HL-60/S4 (cell line): ENCODE measurements at regions not wholly inside any gene's neighbourhood (a gene's known extent, or its start where the extent isn't known, plus 50 kb on each side); places are given as distances from the start of the nearest gene placed in this dataset.

ENCODE experiments used
- in situ Hi-C: fragments of 300-500 bp; cut with MboI; formaldehyde crosslinking; loops from 2 replicates; pipeline ENCODE4 v1.14.3; 2022; ENCODE audit warnings: low sequenced_read_pairs

- in situ Hi-C loops, result no loop called here
Measured at GRCh38 chr10:3723766-3724165, 61.2 kb downstream of the KLF6 start.

GRCh38 chr10:3720228-3721019, 64.6 kb downstream of the KLF6 start:
- in situ Hi-C loops, result no loop called here

GRCh38 chr10:3719024-3719843, 65.8 kb downstream of the KLF6 start:
- in situ Hi-C loops, result no loop called here

GRCh38 chr10:3716093-3716492, 68.9 kb downstream of the KLF6 start:
- in situ Hi-C loops, result no loop called here

- in situ Hi-C loops, result no loop called here
Measured at GRCh38 chr10:3714967-3715366, 70.0 kb downstream of the KLF6 start.

GRCh38 chr10:3714531-3714930, 70.5 kb downstream of the KLF6 start:
- in situ Hi-C loops, result no loop called here

GRCh38 chr10:3712707-3713106, 72.3 kb downstream of the KLF6 start:
- in situ Hi-C loops, result no loop called here

- in situ Hi-C loops, result no loop called here
Measured at GRCh38 chr10:3711918-3712317, 73.1 kb downstream of the KLF6 start.

GRCh38 chr10:3710764-3711163, 74.2 kb downstream of the KLF6 start:
- in situ Hi-C loops, result no loop called here

- in situ Hi-C loops, result no loop called here
Measured at GRCh38 chr10:3709456-3710060, 75.5 kb downstream of the KLF6 start.

GRCh38 chr10:3708852-3709251, 76.2 kb downstream of the KLF6 start:
- in situ Hi-C loops, result no loop called here

GRCh38 chr10:3704565-3705325, 80.3 kb downstream of the KLF6 start:
- in situ Hi-C loops, result no loop called here

- in situ Hi-C loops, result no loop called here
Measured at GRCh38 chr10:3702569-3702968, 82.4 kb downstream of the KLF6 start.

GRCh38 chr10:3702056-3702546, 82.9 kb downstream of the KLF6 start:
- in situ Hi-C loops, result no loop called here

- in situ Hi-C loops, result no loop called here
Measured at GRCh38 chr10:3701491-3701890, 83.5 kb downstream of the KLF6 start.

- in situ Hi-C loops, result no loop called here
Measured at GRCh38 chr10:3700531-3701076, 84.4 kb downstream of the KLF6 start.

GRCh38 chr10:3699916-3700315, 85.1 kb downstream of the KLF6 start:
- in situ Hi-C loops, result no loop called here

GRCh38 chr10:3698312-3698711, 86.7 kb downstream of the KLF6 start:
- in situ Hi-C loops, result no loop called here

- in situ Hi-C loops, result no loop called here
Measured at GRCh38 chr10:3693698-3694080, 91.3 kb downstream of the KLF6 start.

- in situ Hi-C loops, result no loop called here
Measured at GRCh38 chr10:3693022-3693697, 91.8 kb downstream of the KLF6 start.
